GM21367 (cell line): ENCODE measurements at regions not wholly inside any gene's neighbourhood (a gene's known extent, or its start where the extent isn't known, plus 50 kb on each side); places are given as distances from the start of the nearest gene placed in this dataset.

Experiments
- ATAC-seq: cut with Tn5 transposase; IDR thresholded peaks from one replicate; pipeline ENCODE4 v1.9.1; 2021; ENCODE audit not compliant: unreplicated experiment

DNA sequence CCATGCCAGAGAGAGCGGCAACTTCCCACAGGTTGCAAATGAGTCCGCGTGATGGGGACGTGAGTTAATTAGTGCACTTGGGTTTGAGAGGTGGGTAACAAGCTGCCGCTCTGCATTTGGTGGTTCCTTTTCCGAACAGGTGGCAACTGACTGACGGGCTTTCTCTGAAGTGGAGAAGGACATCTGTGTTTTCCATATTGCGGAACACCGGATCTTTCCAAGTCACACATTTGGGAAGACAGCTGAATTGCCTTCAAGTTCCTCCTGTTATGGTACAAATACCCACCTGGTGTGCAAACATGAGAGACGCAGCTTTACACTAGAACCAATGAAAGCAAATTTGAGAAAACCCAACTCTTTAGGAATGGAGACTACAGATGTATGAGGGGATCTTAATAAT lies 451.3 kb upstream of the ZFHX3 start:
- no peak for ATAC-seq

DNA sequence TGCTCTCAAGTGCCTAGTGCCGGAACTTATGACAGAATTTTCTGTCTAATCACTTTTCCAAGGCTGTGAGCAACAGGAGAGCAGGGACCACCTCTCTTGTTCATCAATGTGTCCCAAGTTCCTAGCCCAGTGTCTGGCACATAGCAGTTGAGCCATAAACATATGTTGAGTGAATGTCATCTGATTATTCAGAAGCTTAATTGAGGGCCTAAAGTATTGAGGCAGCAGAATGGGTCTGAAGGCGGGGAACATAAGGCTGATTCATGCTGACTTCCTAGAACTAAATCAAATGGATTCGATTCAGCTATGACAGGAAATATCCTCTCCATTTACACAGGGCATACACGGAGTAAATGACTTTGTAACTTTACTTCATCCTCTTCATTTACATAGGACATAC lies 438.0 kb upstream of the ZFHX3 start:
- no peak for ATAC-seq

DNA sequence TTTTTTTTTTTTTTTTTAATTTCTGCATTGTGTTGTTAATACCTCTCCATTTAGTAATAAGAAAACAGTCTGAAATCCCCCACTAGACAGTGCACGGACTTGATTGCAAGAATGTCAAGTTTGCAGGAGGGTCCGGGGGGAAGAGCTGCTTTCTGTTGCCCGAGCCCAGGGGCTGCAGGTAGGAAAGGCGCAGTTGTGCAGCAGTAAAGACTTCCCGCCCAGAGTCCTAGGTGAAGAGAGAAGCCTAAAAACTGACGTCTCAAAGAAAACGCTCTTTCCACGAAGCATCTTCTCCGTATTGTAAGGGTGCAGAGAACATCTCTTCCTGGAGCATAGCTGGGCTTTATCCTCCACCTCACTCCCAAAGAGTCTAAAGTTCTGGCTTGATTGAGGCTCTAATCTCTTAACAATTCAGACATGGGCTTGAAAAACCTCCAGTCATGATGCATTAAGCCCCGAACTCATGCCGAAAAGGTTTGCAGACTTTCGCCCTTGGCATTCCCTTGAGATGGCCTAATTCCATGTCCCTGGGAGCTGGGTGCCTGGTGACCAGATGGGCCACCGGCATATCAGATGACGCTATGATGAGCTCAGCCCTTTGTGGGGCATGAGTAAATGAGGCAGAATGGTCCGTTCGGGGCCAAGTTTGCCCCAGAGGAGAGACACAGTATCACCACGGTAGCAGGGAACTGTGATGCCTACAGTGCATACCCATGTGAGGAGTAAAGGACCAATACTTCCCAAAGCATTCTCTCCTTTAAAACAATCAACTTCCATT lies 436.2 kb upstream of the ZFHX3 start:
- no peak for ATAC-seq

DNA sequence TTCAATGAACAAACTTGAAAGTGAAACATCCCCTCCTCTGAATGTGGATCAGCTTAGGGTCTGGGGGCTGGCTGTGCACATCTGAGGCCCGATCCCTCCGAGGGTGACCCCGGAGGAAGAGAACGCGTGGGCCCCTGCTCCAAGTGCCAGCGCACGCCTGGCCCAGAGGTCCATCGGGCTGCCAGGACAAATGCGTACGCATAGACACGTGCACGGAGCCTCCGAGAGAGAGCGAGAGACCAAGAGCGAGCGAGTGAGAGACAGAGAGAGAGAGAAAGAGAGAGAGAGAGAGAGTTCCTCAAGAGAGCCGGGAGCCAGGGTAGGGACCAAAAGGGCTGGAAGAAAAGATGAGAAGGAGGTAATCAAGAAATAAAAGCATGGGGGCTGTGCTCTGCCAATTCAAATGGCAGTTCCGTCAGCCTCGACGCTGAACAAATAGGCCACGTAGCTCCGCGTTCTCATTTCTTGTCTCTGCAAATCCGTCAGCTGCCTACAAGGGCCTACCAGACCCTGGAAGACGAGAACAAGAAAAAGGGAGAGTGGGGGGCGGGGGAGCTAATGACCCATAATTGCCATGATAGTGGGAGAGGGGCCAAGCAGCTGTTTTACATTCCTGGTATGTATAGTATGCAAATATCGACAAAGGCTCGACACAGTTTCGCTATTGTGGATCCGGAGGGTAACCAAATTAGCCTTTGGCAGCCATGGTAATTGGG lies 435.3 kb upstream of the ZFHX3 start:
- no peak for ATAC-seq

DNA sequence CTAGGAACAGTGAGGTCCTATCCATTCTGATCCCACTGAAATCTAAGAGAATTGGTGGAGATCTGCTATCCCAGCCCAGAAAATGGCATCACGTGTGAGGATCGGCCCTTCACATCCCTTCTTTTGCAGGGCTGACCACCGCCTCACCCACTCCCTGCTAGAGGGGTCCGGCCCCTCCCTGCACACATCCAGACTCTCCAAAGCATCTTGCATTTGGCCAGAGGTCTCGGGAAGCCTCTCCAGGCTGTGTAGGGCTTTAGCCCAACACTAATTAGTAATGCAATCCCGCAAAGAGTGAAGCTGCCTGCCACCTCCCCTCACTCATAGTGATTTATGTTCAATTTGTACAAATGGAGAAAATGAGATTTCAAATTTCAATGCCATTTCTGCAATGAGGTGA lies 434.4 kb upstream of the ZFHX3 start:
- no peak for ATAC-seq

DNA sequence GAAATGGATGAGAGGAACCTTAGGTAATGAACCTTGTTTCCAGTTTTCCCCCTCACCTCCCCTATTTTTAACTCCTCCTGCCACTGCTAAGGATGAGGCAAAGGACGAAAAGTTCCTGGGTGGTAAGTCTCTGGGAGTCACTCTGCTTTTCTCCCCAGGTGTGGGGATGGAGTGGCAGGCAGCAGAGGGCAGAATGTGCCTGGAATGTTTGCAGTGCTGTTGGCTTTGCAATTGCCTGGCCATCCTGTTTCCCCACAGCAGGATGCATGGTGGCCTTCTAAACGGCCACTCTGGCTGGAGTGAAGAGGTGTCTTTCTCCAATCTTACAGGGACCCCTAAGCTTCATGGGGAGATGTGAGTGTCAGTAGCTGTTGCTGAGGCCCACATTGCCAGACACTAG lies 432.5 kb upstream of the ZFHX3 start:
- ATAC-seq: no peak

DNA sequence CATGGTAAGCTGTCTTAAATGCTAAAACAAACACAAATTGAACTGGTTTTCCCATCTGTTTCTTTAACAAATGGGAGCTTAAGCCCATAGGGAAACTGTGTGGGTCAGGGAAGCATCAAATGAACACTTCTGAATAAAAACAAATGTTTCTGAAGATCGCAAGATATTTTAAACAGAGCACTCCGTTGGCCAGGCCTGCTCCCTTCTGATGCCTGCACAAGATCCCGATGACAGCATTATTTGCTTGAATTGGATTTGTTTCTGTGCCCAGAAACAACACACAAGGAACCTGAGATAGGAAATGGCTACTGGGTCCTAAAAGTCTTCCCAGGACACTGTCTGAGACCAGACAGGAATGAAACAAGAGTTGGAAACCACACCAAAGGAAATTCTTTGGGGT lies 425.8 kb upstream of the ZFHX3 start:
- ATAC-seq: no peak

DNA sequence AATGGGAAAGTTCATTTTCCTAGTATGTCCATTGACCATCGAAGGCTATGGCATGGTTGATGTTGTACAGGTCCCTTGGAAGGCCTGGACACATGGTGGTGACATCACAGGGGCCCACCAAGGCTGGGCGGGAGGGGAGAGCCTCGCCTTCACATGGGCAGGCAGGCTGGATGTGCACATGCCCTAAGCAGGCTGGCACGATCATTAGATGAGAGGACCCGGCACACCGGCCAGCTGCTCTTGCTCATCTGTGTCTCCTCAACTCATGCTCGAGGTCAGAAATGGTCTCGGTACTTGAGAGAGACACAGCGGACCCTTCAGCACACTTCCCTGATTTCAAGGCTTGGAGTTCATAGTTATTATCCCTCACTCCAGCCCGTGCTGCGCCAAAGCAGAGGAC lies 416.9 kb upstream of the ZFHX3 start:
- ATAC-seq: no peak

DNA sequence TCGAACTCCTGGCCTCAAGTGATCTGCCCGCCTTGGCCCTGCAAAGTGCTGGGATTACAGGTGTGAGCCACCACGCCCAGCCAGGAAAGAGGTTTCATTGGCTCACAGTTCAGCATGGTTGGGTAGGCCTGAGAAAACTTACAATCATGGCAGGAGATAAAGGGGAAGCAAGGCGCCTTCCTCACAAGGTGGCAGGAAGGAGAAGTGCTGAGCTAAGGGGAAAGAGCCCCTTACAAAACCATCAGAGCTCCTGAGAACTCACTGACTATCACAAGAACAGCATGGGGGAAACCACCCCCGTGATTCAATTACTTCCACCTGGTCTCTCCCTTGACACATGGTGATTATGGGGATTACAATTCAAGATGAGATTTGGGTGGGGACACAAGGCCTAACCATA lies 411.7 kb upstream of the ZFHX3 start:
- no peak for ATAC-seq

DNA sequence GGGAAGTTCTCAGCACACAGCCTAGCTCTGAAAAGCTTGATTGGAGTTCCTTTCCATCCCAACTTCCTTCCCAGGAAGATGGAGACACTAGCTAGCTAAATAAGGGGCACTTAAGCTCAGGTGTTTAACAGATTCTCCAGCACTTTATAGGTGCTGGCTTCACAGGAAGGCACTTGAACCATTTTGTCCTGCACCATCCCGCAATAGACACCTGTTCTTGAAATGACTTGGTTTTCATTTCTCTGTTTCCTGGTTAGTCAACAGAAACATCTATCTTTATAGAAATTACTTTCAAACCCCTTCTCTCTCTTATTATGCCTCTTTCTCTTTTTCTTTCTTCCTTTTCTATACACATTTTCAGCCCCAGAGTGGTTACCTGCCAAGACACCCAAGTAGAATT lies 409.9 kb upstream of the ZFHX3 start:
- no peak for ATAC-seq

DNA sequence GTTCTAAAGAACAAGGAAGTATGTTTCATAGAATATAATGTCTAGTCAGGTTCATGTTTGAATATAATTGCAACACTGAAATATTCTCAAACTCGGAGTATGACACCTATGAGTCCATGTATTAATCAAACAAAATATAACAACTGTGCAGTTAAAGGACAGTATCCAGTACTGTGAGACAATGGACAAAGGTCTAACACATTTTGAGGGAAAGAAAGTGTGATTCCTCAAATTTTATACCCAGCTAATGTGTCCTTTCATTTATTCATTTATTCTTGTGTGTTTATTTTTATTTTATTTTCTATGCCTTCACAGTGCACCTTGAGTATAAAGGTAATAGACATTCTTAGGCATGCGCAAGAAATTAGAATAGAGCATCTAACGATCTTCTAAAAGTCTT lies 401.0 kb upstream of the ZFHX3 start:
- ATAC-seq: no peak

DNA sequence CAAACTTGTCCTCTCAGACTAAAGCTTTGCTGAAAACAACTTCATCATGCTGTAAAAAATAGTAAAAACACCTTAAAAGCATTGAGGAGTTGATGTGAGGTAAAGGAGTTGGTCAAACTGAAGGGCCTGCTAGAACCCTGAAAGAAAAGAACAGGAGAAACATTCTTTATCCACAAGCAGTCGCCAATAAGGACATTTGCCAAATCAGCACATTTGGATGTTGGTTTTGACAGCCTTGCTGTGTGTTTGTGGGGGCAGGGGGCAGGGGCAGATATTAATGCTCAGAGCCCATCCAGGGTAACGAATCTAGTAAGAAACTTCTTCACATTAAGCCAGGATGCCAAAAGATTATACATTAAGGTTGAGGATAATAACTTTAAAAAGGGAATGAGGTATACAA lies 399.9 kb upstream of the ZFHX3 start:
- no peak for ATAC-seq

DNA sequence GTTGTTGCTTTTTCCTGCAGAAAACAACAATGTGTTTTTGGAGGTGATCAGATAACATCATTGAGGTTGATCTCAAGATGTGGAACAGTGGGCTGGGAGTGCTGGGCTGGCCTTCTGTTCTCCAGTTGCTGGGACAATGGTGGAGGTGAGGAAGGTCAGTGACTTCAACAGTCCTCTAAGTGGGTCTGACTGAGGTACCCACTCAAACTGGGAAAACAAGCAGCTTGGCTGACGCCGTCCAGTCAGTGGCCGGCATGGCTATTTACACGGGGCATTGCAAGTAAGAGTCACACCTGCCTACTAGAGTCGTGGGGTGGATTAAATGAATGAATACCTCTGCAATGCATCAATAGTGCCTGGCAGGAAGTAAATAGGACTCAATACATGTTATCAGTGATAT lies 386.7 kb upstream of the ZFHX3 start:
- ATAC-seq: no peak

DNA sequence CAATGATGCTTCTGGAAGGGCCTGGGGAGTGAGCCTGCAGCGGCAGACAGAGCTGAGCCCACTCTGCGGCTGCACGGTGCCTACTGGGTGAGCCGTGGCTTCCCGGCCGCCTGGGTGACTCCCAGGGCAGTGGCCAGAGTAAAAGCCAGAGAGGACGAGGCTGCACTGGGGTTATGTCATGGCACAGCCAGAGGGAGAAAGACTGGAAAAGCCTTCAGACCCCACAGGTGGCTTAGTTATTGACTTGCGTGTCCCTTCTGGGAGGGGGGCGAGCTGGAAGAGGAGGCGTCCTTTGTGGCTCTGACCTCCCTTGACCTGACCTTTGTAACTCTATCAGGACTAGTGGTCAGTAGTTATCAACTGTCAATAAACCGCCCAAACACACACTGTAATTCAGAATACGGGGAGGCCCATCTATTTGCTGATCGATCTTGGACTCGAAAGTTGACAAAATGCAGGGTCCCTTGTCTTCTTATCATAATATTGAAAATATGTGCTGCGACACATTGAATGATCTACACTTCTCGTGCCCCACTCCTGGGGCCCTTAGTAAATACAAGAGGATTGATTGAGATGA lies 385.9 kb upstream of the ZFHX3 start:
- no peak for ATAC-seq

DNA sequence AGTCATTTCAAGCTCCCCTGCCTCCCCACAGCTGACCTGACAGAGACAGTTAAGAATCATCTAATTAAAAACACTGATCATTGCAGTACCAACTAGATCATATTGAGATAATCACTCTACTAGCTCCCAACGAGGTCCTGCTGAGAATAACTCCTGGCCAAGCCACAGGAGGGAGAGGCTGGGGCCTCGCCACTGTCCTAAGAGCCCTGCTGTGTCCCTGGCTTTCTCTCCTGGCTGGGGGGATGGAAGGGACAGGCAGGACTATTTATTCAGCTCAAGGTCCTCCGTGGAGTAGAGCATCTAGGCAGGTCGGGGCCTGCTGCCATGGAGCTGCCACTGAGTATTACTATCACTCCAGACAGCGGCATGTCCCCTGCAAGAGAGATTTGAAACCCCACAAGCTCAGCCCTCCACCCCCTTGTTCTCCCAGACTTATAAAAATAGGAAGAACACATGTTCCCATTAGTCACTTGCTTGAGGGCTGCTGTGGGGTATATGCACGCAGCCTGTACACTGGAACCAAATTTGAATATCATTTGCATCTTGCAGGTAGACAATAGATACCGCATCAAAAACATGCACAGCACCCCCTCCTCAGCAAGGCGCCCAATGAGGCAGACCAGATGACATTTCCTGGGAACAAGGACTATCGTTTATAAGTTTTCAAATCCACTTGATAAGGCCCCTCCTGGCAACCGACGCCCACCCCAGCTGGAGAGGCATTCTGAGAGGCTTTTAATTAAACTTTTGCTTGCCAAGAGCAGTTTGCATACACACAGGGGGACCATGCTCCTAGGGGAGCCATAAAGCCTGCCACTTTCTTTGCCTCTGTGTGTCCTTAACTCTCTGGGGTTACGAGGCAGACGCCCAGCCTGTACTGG lies 385.2 kb upstream of the ZFHX3 start:
- no peak for ATAC-seq

DNA sequence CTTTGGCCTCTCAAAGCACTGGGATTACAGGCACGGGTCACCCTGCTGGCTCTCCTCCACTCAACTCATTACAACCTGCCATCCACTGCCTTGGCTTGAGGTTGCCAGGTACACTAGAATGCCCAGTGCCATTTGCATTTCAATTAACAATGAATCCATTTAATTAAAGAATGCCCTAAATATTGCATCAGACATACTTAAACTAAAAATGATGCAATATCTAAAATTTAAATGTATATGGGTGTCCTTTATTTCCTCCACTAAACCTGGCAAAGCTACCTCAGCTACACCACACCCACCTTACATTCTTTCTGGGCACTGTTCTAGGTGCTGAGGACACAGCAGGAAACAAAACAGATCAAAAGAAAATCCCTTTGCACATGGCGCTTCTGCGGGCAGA lies 382.2 kb upstream of the ZFHX3 start:
- no peak for ATAC-seq

DNA sequence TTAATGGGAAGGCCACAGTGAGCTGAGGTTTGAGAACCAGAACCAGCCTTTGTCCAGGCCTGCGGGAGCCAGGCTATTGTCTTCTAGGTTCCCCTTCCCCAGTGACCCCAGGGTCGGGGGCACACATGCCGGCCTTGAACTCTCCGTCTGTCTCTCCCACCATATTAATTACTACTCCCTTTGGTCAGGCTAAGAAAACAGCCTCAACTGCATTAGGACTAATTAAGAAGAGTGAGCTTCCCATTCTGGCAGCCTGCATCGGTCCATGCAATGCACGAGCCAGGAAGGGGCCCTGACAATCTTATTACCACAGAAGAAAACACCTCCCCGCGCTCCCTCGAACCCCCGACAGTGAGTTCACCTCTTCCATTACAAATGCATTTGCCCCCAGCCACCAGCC lies 380.2 kb upstream of the ZFHX3 start:
- ATAC-seq: no peak

DNA sequence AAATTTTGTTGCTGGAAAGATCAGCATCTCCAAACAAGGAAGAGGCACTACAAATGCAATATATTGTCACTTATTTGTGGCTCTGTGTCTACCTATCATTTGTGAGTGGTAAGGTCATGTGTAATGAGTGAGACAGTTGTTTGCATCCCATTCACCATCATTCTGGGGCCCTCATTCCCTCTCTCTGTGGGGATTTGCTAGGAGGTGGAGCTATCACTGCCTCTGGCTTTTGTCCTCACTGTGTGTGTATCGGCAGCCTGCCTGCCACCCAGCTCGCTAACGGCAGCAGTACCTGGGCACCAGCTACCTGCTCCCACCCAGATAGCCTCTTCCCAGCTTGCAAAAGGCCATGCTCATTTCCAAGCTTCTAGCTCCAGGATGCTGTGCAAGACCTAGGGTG lies 379.2 kb upstream of the ZFHX3 start:
- no peak for ATAC-seq

DNA sequence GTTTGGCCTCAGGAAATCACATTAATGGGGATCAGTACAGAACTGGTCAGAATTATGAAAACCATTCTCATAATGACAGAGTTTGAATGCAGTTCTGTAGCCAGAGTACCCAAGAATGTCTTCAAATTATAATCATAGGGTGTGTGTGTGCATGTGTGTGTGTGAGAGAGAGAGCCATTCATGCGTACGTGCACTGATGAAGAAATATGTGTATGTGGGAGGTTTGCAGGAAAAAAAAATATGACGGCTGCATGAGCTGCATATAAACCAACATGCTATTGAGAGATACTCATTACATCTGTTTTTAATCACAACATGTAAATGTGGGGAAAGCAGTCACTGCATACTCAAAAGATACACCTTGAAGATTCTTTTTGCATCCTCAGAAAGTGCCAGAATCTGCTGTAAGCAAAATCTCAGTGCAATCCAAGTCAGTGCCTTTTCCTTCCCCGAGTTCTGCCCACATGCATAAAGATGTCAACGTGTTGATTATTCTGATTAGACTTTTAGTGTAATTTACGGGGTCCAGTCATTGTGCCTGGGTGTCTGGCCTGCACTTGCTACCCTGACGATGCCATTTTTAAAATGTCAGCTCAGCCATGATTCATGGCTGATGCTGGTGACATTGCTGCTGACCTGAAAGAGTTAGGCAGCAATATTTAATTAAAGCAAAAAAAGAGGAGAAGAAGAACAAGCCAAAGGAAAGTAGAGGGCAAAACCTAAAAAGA lies 378.7 kb upstream of the ZFHX3 start:
- ATAC-seq: no peak

DNA sequence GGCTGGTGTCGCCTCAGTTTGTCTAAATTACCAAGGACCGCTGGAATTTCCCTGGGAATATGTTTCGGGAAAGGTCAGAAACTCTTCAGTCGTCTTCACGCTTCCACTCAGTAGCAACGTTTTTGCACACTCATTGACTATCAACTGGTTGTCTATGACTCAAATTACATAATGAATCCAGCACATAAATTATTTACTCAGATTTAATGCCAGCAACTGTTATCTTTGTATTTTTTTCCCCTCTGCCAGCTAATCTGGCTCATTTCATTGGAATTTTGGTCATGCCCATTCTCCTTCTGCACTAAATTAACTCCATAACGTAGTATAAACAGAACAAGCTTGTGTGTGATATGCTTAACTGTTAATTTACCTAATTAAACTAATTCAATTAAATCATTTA lies 372.7 kb upstream of the ZFHX3 start:
- no peak for ATAC-seq

DNA sequence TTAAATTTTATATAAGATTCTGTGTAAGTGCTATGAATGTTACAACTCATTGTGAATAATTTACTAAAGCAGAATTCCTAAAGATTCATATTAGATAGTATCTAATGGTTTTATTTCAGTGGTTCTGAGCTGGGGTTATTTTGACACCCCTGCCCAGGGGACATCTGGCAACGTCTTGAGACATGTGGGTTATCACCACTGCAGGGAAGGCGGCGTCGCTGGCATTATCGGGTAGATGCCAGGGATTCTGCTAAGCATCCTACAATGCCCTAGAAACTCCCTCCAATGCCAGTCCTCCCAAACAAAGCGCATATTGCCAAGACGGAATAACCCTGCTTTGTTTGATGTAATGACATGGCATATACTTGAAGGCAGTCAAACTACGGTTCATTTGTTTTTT lies 372.3 kb upstream of the ZFHX3 start:
- ATAC-seq: no peak
